Keratinocyte (primary cell): ENCODE measurements at regions not wholly inside any gene's neighbourhood (a gene's known extent, or its start where the extent isn't known, plus 50 kb on each side); places are given as distances from the start of the nearest gene placed in this dataset.

Source experiments
- DNase-seq: peaks from one replicate; pipeline ENCODE4 v3.0.0-alpha.2; 2011; ENCODE audit warnings: low read depth, missing footprints, low spot score
- FAIRE-seq: peaks from 2 replicates; lab custom pipeline; 2011; peaks lifted over from hg19 to GRCh38; lab: Jason Lieb, UNC
- H2AFZ ChIP-seq: 2 replicates; pipeline ENCODE4 v1.6.0; 2012; ENCODE audit warnings: low read length, control low read depth, inconsistent platforms; ENCODE audit not compliant: control insufficient read depth
- H3K27ac ChIP-seq: 2 replicates; pipeline ENCODE4 v1.5.1; 2011; ENCODE audit warnings: low read length; ENCODE audit not compliant: control insufficient read depth, insufficient read depth
- H3K27me3 ChIP-seq: 3 replicates; pipeline ENCODE4 v1.6.0; 2011; ENCODE audit warnings: low read length; ENCODE audit not compliant: control insufficient read depth, insufficient read depth; ENCODE audit errors: extremely low read depth
- H3K36me3 ChIP-seq, 2 experiments: 2 replicates in 1 of 2; 3 replicates in 1 of 2; pipeline ENCODE4 v1.5.1; 2011; ENCODE audit warnings: low read length in 2 of 2, mild to moderate bottlenecking in 1 of 2; ENCODE audit not compliant: control insufficient read depth in 2 of 2, insufficient read depth in 2 of 2; ENCODE audit errors: extremely low read depth in 1 of 2
- H3K4me1 ChIP-seq: 3 replicates; pipeline ENCODE4 v1.5.1; 2011; ENCODE audit warnings: low read length; ENCODE audit not compliant: control insufficient read depth, insufficient read depth; ENCODE audit errors: extremely low read depth
- H3K4me2 ChIP-seq: 3 replicates; pipeline ENCODE4 v1.6.0; 2011; ENCODE audit warnings: low read depth, low read length; ENCODE audit not compliant: control insufficient read depth, insufficient read depth; ENCODE audit errors: extremely low read depth
- H3K4me3 ChIP-seq, 3 experiments: fragments of 200-600 bp in 1 of 3; sonication (generic) in 1 of 3; 2 replicates in 2 of 3; 3 replicates in 1 of 3; pipeline ENCODE4 v1.5.1; 2011 to 2016; ENCODE audit warnings: low read length in 3 of 3, mild to moderate bottlenecking in 3 of 3, control low read depth in 2 of 3, inconsistent platforms in 1 of 3, low read depth in 1 of 3, mixed read lengths in 1 of 3, mixed run types in 1 of 3, moderate library complexity in 1 of 3; ENCODE audit not compliant: control insufficient read depth in 2 of 3, insufficient read depth in 2 of 3; ENCODE audit errors: extremely low read depth in 1 of 3
- H3K79me2 ChIP-seq: 2 replicates; pipeline ENCODE4 v1.6.0; 2012; ENCODE audit warnings: low read length; ENCODE audit not compliant: control insufficient read depth, insufficient read depth
- H3K9ac ChIP-seq: 3 replicates; pipeline ENCODE4 v1.6.0; 2011; ENCODE audit warnings: low read length; ENCODE audit not compliant: control insufficient read depth, insufficient read depth; ENCODE audit errors: extremely low read depth
- H3K9me1 ChIP-seq: 3 replicates; pipeline ENCODE4 v1.6.0; 2011; ENCODE audit warnings: low read length; ENCODE audit not compliant: control insufficient read depth, insufficient read depth; ENCODE audit errors: extremely low read depth
- H3K9me3 ChIP-seq: 2 replicates; pipeline ENCODE4 v1.5.1; 2012; ENCODE audit warnings: low read depth, low read length; ENCODE audit not compliant: control insufficient read depth
- H4K20me1 ChIP-seq: 3 replicates; pipeline ENCODE4 v1.6.0; 2011; ENCODE audit warnings: low read length; ENCODE audit not compliant: control insufficient read depth, insufficient read depth; ENCODE audit errors: extremely low read depth
- EZH2 ChIP-seq: IDR thresholded peaks from one replicate; pipeline ENCODE4 v1.6.1; 2012; ENCODE audit warnings: inconsistent platforms, mild to moderate bottlenecking, low read length, moderate library complexity
- dilution Hi-C: fragments of 300-500 bp; cut with MboI; formaldehyde crosslinking; loops from one replicate; pipeline ENCODE4 v1.7.0; 2020; ENCODE audit warnings: low sequenced_read_pairs; ENCODE audit not compliant: extremely low pct_ligation_motif_present
- TF ChIP-seq, protein P1 (sequence below), 3 experiments: IDR thresholded peaks in 1 of 3; conservative IDR thresholded peaks in 1 of 3; optimal IDR thresholded peaks in 1 of 3; 2 replicates in 2 of 3; 3 replicates in 1 of 3; pipeline versions ENCODE3 to v1.5.1; 2011; ENCODE audit warnings: low read length in 3 of 3, mild to moderate bottlenecking in 3 of 3, moderate library complexity in 2 of 3, control low read depth in 1 of 3, inconsistent platforms in 1 of 3; ENCODE audit not compliant: insufficient read depth in 2 of 3; ENCODE audit errors: extremely low read depth in 1 of 3

DNA sequence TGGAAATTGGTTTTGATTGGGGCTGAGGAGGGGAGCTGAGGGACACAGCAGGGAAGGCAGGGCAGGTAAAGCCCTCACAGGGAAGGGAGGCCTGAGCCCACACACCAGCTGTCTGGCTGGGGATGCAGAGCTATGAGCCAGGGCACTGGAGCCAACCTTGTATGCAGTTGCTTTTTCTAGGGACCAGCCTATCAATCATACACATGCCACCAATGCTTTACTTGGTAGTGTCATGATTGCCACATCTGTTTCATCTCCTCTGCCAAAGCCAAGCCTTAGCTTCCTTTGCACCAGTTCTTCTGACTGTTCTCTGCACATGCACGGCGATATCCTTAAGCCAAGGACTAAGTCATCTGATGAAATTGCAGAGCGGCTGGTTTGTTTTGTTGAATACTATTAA, 207.1 kb upstream of the PLET1 start:
- H3K9me1 ChIP-seq = no peaks in the 10 kb centered on the region
- peaks cover 4% of the 10 kb centered on the region for H3K27me3 ChIP-seq
- H3K9me3 ChIP-seq = no peaks in the 10 kb centered on the region
- H3K27ac ChIP-seq = no peak overlapping the region
- no peak for FAIRE-seq
- no peaks in the 10 kb centered on the region for H3K79me2 ChIP-seq
- no peak overlapping the region for H2AFZ ChIP-seq
- H3K4me1 ChIP-seq = peaks cover 4% of the 10 kb centered on the region
- no peaks in the 10 kb centered on the region for H3K36me3 ChIP-seq
- dilution Hi-C loops = no loop called here
- H3K4me3 ChIP-seq = no peak overlapping the region
- DNase-seq = no peak
- TF ChIP-seq EZH2 = no peak
- TF ChIP-seq, protein P1, sequence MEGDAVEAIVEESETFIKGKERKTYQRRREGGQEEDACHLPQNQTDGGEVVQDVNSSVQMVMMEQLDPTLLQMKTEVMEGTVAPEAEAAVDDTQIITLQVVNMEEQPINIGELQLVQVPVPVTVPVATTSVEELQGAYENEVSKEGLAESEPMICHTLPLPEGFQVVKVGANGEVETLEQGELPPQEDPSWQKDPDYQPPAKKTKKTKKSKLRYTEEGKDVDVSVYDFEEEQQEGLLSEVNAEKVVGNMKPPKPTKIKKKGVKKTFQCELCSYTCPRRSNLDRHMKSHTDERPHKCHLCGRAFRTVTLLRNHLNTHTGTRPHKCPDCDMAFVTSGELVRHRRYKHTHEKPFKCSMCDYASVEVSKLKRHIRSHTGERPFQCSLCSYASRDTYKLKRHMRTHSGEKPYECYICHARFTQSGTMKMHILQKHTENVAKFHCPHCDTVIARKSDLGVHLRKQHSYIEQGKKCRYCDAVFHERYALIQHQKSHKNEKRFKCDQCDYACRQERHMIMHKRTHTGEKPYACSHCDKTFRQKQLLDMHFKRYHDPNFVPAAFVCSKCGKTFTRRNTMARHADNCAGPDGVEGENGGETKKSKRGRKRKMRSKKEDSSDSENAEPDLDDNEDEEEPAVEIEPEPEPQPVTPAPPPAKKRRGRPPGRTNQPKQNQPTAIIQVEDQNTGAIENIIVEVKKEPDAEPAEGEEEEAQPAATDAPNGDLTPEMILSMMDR (optimal IDR thresholded peaks at IDR 0.05 in 1 of 3, IDR thresholded peaks at IDR 0.05 in 1 of 3, conservative IDR thresholded peaks at IDR 0.05 in 1 of 3; ENCODE audit: extremely low read depth in 1 of 3, insufficient read depth in 2 of 3, low read length in 3 of 3) = no peak
- H3K9ac ChIP-seq = no peak overlapping the region
- no peak overlapping the region for H3K4me2 ChIP-seq
- no peaks in the 10 kb centered on the region for H4K20me1 ChIP-seq

DNA sequence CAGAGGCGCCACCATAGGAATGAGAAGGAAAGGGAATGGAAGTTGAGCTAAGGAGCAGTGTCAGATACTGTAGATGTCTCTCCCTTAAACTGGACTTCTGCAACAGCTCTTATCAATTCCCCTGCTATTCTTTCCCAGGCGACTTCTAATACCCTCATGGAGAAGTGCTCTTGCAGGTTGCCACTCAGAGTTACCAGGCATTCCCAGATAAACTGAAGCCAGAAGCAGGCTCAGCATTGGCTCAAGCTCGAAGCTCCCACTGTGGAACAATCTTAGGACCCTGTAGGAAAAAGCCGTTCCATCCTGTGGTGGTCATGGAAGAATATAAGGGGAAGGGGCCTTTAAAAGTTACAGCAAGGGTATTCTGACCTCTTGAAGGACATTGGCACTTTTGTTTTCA, 208.7 kb upstream of the PLET1 start:
- no peak overlapping the region for H2AFZ ChIP-seq

More for the DNA sequence above, 208.7 kb upstream of the PLET1 start:
- DNase-seq (no peak), FAIRE-seq (no peak)
- H3K4me3 ChIP-seq = no peak overlapping the region
- H3K9ac ChIP-seq = no peak overlapping the region
- H3K27ac ChIP-seq = no peak overlapping the region
- no peaks in the 10 kb centered on the region for H3K9me1 ChIP-seq
- H3K79me2 ChIP-seq = no peaks in the 10 kb centered on the region
- H3K4me2 ChIP-seq = no peak overlapping the region
- H3K4me1 ChIP-seq = peaks cover 4% of the 10 kb centered on the region
- dilution Hi-C loops = no loop called here
- peaks cover 6% of the 10 kb centered on the region for H3K27me3 ChIP-seq
- H4K20me1 ChIP-seq = no peaks in the 10 kb centered on the region
- TF ChIP-seq, protein P1 (optimal IDR thresholded peaks at IDR 0.05 in 1 of 3, IDR thresholded peaks at IDR 0.05 in 1 of 3, conservative IDR thresholded peaks at IDR 0.05 in 1 of 3; ENCODE audit: extremely low read depth in 1 of 3, insufficient read depth in 2 of 3, low read length in 3 of 3) = no peak
- TF ChIP-seq EZH2 = no peak
- no peaks in the 10 kb centered on the region for H3K36me3 ChIP-seq
- H3K9me3 ChIP-seq = no peaks in the 10 kb centered on the region
